ENCODE measurements at regions not wholly inside any gene's neighbourhood (a gene's known extent, or its start where the extent isn't known, plus 50 kb on each side); places are given as distances from the start of the nearest gene placed in this dataset.
"Not testable (repeated sequence)": the region's sequence is repeated elsewhere in the genome, so short reads cannot be mapped to it uniquely, and the experiment has no call there.

DNA sequence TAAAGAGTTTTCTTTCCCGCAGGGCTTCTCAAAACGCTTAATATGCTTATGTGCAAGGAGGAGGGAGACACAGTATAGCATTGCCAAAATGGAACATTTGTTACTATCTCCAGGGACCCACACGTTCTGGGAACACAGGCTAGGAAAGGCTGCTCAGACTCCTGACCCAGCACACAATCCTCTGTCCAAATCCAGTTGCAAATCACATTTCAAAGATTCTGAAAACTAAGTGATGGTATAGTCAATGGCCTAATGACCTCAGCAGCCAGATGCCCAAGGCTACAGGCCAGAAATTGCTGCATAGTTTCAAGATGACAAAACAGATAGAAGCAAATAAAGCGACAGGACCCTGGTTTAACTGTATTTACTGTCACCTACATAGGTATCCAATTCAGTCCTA lies 97.0 kb upstream of the GRIP1 start:
- no peak for DNase-seq (ENCODE audit: low read depth in 2 of 2)

DNA sequence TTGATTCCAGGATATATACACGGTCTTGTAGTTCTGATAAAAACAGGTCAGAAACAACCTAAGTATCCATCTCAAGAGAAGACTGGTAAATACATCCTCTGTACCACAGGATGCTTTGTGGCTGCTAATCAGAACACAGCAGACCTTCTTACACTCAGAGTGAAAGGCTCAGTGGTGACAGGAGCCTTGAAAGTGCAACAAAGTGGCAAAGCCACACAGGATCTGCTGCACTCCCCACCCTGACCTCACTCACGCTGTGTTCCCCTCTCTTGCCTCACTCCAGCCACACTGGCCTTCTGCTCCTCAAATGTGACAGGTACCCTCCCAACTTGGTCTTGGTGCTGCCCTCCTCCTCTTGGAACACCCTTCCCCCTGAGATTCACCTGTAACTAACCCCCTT lies 98.1 kb upstream of the GRIP1 start:
- no peak for DNase-seq (ENCODE audit: low read depth in 2 of 2)

DNA sequence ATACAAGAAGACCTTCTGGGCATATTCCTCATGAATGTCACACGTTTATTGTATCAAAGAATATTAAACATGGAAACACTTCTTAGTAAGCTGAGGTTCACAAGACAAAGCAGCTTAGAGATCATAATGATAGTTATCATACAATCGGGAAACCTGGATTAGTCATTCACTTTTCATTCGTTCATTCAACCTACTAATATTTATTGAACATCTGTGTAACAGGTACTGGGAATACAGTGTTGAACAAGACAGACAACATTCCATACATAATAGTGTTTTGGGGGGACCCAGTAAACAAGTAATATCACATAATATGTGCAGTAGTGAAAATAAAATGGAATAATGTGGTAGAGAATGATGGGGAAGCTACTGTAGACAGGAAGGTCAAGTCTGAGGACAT lies 100.6 kb upstream of the GRIP1 start:
- no peak for DNase-seq (ENCODE audit: low read depth in 2 of 2)

DNA sequence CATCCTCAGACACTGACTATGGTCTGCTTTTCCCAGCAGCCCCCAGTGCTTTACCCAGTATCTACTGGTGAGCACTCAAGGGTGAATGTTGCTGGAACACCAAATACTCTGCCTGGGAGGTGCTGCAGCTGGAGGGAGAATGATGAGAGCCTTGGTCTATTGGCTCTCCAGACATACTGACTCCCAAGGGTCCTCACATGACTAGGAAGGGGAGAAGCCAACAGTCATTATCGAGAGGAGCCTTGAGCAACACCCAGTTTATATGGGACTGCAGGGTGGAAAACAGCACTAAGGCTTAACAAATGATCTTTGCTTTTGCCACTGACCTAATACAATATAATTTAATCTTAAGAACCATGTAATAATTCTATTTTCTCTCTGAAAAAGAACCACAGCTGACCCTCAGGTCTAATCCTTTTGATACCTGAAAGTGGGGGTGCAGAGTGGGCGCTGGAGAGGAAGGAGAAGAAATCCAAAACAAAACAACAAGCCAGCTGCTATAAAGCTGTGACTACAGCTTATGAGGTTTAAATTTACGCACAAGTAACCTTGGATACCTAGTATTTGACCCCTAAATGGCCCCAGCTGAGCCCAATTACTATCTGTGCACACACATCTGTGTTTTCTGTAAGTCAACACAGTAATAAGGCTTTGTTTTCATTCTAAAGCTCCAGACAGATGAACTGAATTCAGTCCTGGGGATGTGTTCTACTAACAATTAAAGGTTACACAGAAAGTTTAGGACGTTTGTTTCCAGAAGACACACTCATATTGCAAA lies 107.8 kb upstream of the GRIP1 start:
- no peak for DNase-seq (ENCODE audit: low read depth in 2 of 2)

DNA sequence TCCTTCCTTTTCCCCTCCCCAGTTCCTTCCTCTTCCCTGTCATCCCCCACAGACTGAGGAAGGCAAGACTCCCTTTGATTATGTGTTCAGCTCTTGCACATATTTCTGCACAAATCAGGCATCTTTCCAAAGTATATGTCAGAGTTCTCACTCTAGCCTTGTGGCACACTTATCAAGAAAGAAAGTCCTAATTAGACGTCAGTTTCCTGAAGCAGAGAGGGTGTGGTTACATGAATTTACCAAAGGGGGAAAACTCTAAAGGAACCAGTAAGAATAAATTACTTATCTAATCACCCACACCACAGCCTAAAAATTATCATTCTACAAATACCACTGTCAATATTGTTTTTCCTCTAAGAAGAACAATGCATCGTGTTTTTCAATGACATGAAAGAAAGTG lies 120.7 kb upstream of the GRIP1 start:
- no peak for DNase-seq (ENCODE audit: low read depth in 2 of 2)

DNA sequence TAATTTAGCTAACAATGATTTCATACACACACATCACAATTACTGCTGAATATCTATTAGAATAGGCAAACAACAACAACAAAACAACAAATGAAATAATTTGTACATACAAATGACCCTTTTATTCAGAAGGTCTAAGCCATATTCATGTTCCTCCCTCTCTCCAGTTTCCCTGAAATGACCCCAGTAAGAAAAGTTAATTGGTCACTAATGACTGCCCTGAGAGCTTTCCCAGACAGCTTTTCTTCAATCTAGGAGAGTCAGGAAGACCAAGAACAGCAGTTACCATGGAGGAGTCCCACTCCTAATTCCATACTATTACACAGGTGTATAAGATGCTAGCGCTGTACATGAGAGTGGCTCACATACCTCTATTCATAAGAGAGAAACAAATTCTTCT lies 121.2 kb upstream of the GRIP1 start:
- no peak for DNase-seq (ENCODE audit: low read depth in 2 of 2)

DNA sequence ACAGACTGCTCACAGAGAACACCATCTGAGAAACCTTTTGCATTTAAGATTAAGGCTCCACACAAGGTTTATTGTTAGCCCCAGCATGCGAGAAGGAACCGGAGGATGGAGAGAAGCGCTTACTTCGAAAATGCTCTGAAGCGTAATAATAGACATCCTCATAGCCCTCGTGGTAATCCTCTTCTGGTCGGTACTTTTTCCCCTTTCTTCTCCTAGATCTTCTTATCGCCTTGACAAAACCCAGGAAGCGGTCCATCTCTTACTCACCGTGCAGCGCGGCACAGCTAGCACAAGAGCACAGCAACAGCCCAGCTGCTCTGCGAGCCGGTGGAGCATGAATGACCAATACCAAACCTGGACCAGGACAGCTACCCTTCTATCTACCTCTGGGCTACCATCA lies 125.1 kb upstream of the GRIP1 start:
- DNase-seq (ENCODE audit: low read depth in 2 of 2): no peak

DNA sequence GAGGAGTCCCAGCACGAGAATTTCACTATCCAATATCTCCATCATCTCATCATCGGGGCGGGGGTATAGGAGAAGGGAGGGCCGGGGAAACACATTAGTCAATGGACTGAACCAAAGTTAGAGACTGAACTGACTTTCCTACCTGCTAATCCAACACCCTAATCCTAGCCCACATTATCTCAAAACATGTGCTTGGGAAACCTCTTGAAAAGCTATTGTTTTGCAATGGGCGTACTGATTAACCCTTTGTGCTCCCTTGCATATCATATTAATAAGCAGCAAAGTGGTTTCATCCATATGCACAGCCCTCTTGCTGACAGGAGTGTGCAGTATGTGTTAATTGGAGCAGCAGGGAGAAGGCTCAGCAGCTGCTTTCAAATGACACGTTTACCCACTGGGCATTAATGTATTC lies 125.7 kb upstream of the GRIP1 start:
- no peak for DNase-seq (ENCODE audit: low read depth in 2 of 2)

DNA sequence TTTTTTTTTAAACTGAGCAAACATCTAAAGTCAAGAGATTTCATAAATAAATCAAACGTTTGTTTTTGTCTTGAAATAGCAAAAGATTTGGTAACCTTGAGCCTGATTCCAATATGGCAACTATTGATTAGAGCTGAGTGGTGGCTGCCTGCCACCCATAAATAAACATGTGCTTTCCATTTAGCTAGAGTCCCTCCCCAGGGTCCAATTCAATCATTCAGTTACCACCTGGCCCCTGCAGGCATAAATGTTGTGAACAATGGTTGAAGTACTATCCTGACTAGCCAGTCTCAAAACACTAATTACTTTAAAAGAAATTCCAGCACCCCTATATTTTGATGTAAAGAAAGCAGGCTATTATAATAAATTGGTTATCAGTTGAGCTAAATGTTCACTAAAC lies 129.7 kb upstream of the GRIP1 start:
- no peak for DNase-seq (ENCODE audit: low read depth in 2 of 2)

DNA sequence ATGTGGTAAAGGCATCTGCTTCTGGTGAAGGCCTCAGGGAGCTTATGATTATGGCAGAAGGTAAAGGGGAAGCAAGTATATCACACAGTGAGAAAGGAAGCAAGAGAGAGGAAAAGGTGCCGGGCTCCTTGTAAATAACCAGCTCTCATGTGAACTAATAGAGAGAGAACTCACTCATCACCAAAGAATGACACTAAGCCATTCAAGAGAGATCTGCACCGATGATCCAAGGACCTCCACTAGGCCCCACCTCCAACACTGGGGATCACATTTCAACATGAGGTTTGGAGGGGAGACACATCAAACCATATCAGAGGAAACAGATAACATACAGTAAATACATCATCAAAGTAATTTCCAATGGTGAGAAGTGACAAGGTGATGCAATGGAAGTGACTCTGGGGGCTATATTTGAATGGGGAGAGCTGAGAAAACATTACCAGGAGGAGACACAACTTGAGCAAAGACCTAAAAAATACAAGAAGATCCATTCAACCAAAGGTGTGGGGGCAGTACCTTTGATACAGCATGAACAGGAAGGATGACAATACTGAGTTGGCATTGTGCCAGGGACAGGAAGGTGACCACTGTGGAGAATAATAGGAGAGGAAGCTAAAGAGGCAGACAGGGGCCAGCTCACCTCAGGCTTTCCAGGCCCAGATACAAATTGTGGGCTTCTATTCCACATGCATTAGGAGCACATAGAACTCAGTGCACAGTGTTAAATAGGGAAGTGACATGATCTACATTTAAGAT lies 134.4 kb upstream of the GRIP1 start:
- no peak for DNase-seq (ENCODE audit: low read depth in 2 of 2)

DNA sequence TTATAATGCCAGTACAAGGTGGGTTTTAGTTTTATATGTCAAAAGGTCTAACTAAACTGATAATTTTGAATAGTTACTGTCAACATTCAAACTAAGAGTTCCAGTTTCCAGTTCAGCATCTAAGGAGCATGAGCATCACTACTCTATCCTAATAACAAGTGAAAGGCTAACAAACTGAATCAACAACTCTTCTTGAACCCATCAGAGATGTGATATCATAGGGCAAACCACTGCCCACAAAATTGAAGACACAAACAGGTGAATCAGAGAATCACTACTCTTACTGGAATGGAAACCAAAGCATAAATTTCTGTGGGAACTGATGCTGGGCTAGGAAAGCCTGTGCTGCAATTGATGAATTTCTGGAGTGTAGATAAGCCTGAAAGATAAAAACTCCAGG lies 140.7 kb upstream of the GRIP1 start:
- DNase-seq (ENCODE audit: low read depth in 2 of 2): no peak

DNA sequence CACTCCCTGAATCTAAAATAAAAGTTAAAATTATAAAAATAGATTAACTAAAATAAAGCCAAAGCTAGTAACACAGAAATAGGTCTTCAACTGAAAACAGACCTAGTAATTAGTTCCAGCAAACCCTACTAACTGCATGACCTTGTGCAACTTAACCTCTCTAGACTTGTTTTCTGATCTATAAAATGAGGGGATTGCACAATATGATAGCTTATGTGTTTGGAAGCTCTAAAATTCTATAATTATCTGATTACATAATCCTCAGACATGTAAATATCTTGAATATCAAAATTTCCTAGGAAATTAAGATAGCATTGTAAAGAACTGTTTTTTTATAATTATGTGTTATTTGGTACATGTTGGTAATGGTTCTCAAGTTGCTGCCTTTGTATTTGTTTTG lies 144.1 kb upstream of the GRIP1 start:
- no peak for DNase-seq (ENCODE audit: low read depth in 2 of 2)

DNA sequence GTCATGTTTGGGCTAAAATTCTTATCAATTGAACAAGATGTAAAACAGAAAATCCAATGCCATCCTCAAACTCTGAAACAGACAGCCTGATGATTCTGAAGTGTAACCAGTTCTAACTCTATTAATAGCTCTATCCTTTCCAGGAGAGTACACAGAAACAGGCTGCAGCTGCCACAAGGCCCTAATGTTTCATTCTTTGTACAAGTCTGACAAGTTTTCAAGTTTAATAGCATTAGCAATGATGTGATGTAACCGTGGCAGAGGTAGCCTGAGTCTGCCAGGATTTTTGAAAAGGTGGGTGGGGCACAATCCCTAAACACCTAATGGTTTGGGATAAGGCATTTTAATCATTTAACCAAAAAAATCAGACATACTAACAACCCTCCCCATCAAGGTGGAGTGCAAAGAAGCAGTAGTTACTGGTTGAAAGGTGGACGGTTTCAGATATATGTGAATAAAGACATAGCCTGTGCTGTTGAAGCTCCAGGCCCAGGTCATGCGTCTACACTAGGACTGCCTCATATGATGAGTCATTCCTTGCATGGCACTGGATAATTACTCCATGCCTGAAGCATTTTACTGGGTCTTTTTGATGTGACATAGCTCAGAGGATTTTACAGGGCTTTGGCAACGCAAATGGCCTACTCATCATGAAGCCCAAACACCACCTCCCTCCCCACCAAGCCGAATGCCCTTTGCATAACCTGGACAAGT lies 145.1 kb upstream of the GRIP1 start:
- no peak for DNase-seq (ENCODE audit: low read depth in 2 of 2)

DNA sequence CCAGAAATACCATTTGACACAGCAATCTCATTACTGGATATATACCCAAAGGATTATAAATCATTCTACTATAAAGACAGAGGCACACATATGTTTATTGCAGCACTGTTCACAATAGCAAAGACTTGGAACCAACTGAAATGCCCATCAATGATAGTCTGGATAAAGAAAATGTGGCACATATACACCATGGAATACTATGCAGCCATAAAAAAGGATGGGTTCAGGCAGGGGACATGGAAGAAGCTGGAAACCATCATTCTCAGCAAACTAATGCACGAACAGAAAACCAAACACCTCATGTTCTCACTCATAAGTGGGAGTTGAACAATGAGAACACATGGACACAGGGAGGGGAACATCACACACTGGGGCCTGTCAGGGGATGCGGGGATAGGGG lies 147.0 kb upstream of the GRIP1 start:
- DNase-seq (ENCODE audit: low read depth in 2 of 2): not testable (repeated sequence)

DNA sequence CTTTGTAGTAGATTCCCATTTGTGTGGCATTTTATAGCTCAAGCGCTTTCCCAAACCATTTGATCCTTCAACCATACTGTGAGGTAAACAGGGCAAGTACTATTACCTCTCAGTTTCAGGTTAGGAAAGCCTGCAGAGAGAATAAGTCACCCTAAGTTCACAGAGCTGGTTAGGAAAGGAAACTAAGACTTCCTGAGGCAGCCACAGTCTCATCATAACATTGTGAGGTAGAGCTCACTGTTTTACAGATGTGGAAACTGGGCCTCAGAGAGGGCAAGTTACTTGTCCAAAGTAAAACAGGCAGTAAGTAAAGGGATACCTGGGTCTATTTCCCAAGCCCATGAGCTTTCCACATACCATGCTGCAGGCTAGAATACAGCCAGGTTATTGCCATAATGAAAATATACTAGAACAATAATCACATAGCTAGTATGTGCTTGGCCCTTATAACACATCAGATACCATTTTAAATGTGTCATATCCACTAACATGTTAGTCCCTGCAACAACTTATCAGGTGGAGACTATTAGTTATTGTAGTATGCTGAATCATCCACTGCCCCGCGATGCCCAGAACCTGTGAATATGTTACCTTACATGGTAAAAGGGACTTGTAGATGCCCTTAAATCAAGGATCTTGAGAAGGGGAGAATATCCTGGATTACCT lies 150.9 kb upstream of the GRIP1 start:
- DNase-seq (ENCODE audit: low read depth in 2 of 2): no peak

DNA sequence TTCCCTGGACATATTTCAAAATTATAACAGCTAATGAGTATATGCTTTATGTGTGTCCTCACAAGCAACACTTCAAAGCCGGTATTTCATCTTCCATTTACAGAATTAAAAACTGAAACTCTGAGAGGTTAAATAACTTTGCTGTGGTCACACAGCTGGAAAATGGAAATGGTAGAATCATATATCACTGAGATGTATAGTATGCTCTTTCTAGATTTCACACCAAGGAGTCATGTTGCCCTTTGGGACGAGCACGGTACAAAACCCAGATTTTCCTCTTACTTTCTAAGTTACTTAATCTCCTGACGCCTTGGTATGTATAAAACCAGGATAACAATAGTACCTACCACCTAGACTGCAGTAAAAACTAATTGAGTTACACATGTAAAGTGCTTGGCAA lies 152.6 kb upstream of the GRIP1 start:
- DNase-seq (ENCODE audit: low read depth in 2 of 2): no peak

DNA sequence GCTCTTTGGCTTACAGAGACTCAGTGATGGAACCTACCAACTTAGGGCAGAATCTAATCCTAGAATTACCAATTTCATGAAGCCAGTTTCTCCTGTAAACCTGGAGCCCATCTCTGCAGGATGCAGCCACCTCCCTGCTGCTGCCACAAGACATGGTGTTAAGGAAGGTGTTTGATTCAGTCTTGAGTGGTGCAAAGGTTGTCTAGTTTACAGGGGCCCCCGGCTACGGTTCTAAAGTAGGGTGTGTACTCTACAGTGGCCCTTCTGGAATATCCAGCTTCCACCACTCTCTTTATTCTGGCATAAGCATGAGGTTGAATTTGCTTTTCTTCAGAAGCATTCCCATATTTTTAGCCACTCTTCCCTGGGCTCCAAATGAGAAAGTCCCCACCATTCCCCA lies 154.1 kb upstream of the GRIP1 start:
- no peak for DNase-seq (ENCODE audit: low read depth in 2 of 2)

DNA sequence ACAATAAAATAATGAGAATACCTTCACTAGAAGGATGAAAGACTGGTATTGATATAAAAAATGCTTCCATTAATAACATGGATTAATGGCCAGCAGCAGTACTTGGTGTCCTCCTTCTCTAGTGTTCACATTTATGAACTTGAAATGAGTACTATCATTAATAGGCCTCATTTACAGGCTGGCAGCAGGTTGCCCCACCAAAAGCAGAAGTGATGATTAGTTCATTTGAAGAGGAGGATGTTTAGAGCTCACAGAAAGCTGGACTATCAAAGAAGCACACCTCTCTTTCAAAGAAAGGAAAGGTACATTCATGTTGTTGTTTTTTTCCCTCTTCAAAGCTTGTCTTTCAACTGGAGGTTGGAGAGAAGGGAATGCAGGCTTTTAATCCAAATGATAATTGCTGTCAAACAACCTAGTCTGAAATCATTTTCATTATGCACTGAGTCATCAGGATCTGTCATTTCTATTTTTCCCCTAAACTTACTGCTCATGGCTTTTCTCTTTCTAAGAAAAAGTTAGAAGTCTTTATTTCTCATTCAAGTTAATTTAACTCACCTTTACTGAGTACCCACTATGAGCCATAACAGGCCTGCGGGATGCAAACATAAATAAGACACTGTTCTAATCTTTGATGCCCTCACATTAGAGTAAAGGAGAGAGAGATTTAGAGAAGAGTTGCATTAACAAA lies 157.9 kb upstream of the GRIP1 start:
- DNase-seq (ENCODE audit: low read depth in 2 of 2): no peak

DNA sequence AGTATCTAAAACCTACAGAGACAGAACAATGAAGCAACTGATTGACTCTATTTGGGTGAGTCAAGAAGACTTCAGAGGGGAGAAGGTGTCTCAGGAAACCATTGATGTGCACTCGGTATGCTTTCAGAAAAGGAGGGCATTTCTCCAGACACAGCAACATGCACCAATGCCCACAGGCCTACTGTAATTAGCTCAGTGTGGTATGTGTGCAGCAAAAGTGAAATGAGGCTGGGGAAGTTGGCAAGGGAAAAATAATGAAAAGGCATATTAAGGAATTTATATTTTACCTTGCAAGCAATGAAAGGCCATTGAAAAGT lies 158.4 kb upstream of the GRIP1 start:
- DNase-seq (ENCODE audit: low read depth in 2 of 2): no peak

DNA sequence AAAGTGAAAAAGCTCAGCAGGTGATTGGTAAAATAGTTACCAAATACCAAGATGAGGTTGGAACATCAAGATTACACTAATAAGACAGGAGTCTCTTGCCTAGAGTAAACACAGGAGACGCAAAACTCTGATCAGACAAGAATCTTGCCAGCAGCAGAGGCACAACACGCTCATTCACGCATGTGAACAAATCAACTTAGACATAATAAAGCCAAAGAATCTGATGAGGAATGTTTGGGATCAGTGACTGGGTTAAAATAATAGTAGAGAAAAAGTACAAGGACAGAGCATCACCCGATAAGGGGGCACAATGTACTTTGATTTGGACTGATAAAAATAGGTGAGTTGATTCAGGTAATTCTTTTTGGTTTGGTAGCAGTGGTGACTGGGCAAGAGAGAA lies 159.5 kb upstream of the GRIP1 start:
- DNase-seq (ENCODE audit: low read depth in 2 of 2): no peak

DNA sequence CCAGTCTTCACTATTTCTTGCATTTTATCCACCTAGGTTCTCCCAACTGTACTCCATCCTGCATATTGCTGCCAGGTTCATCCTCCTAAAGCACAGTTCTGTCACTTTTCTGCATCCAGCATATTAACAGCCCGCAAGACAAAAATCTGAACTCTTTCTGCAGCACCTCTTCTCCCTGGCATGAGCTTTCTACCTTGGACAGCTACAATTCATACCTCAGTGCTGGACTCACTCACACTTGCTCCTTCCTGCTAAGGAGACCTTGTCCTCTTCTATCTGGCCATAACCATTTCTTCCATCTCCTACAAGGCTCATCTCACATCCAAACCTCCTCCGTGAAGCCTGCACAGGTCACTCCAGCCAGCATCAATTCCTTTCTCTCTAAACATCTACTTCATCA lies 170.1 kb upstream of the GRIP1 start:
- no peak for DNase-seq (ENCODE audit: low read depth in 2 of 2)

DNA sequence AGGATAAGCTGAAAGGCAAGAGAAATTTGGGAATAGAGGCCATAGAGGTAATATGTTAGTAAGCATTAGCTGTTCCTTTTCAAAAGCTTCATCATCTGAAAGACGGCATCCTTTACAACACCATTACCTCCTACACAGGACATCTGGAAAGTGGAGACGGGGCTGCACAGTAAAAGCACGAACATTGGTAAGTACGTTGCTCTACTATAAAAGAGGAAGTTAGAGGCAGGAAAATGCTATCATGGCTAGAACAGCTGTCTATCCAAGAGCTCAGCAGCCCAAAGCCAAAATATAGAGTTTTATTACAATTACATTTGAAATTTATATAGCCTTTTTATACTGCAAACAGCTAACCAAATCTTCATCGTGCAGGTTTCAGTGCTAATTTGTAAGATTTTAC lies 172.3 kb upstream of the GRIP1 start:
- no peak for DNase-seq (ENCODE audit: low read depth in 2 of 2)
